DOHH2 (cell line): ENCODE measurements at regions not wholly inside any gene's neighbourhood (a gene's known extent, or its start where the extent isn't known, plus 50 kb on each side); places are given as distances from the start of the nearest gene placed in this dataset.

Experiments used
- CTCF ChIP-seq: fragments of 200-600 bp; sonication (generic); IDR thresholded peaks from one replicate; pipeline ENCODE4 v1.5.1; 2014; ENCODE audit warnings: antibody characterized with exemption, mild to moderate bottlenecking, low read depth, low read length; ENCODE audit not compliant: poor library complexity, severe bottlenecking
- EZH2phosphoT487 ChIP-seq: fragments of 200-600 bp; sonication (generic); IDR thresholded peaks from 2 replicates; pipeline ENCODE4 v1.6.1; 2017; ENCODE audit warnings: borderline replicate concordance, mild to moderate bottlenecking, antibody characterized with exemption, low read length, moderate library complexity, mixed read lengths

GRCh38 chr10:118960157-118961090 is 69.1 kb upstream of the NANOS1 start:
- TF ChIP-seq CTCF (no peak), EZH2phosphoT487 (no peak)
